ENCODE measurements at regions not wholly inside any gene's neighbourhood (a gene's known extent, or its start where the extent isn't known, plus 50 kb on each side); places are given as distances from the start of the nearest gene placed in this dataset.
"Not testable (repeated sequence)": the region's sequence is repeated elsewhere in the genome, so short reads cannot be mapped to it uniquely, and the experiment has no call there.

DNA sequence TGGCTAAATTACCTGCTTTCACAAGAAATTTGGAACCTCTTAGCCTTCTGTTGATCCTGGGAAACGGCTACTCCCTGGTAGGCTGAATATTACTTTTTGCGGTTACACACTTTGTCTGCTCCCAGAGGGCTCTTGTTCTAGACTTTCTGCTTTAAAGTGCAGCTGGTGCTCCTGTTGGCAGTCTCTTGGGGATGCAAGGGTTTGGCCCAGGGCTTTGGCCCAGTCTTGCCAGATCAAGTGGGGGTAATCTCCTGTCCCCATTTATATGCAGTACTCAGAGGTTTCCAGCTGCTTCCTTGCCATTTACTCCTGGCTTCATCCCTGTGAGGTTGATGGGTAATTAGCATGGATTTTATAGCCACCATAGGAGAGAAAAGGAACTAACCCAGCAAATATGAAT lies 558.2 kb upstream of the MIS18BP1 start:
- Histone ChIP-seq H3K27me3 (ENCODE audit: insufficient read depth, poor library complexity, severe bottlenecking) (no peaks in the 10 kb centered on the region), H3K27ac (ENCODE audit: poor library complexity, severe bottlenecking) (no peak overlapping the region), H3K4me1 (ENCODE audit: insufficient read depth, poor library complexity, severe bottlenecking) (no peaks in the 10 kb centered on the region), H3K4me3 (ENCODE audit: severe bottlenecking) (no peak overlapping the region), H3K36me3 (ENCODE audit: low read depth) (no peaks in the 10 kb centered on the region), H3K9me3 (ENCODE audit: severe bottlenecking) (no peaks in the 10 kb centered on the region)
- TF ChIP-seq, protein P1, sequence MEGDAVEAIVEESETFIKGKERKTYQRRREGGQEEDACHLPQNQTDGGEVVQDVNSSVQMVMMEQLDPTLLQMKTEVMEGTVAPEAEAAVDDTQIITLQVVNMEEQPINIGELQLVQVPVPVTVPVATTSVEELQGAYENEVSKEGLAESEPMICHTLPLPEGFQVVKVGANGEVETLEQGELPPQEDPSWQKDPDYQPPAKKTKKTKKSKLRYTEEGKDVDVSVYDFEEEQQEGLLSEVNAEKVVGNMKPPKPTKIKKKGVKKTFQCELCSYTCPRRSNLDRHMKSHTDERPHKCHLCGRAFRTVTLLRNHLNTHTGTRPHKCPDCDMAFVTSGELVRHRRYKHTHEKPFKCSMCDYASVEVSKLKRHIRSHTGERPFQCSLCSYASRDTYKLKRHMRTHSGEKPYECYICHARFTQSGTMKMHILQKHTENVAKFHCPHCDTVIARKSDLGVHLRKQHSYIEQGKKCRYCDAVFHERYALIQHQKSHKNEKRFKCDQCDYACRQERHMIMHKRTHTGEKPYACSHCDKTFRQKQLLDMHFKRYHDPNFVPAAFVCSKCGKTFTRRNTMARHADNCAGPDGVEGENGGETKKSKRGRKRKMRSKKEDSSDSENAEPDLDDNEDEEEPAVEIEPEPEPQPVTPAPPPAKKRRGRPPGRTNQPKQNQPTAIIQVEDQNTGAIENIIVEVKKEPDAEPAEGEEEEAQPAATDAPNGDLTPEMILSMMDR (IDR thresholded peaks at IDR 0.05; ENCODE audit: poor library complexity, severe bottlenecking): no peak
- no peak for DNase-seq (ENCODE audit: low spot score)
- no peak for ATAC-seq (ENCODE audit: low read depth)

- DNase-seq (ENCODE audit: low spot score): no peak
- no peak overlapping the region for H3K27ac ChIP-seq (ENCODE audit: poor library complexity, severe bottlenecking)
- H3K4me1 ChIP-seq (ENCODE audit: insufficient read depth, poor library complexity, severe bottlenecking): no peaks in the 10 kb centered on the region
- no peaks in the 10 kb centered on the region for H3K9me3 ChIP-seq (ENCODE audit: severe bottlenecking)
- no peak overlapping the region for H3K4me3 ChIP-seq (ENCODE audit: severe bottlenecking)
- TF ChIP-seq, protein P1 (IDR thresholded peaks at IDR 0.05; ENCODE audit: poor library complexity, severe bottlenecking): no peak
- no peaks in the 10 kb centered on the region for H3K27me3 ChIP-seq (ENCODE audit: insufficient read depth, poor library complexity, severe bottlenecking)
- H3K36me3 ChIP-seq (ENCODE audit: low read depth): no peaks in the 10 kb centered on the region
- no peak; the same call in 2 of the 3 replicates for ATAC-seq (ENCODE audit: low read depth)
Observed at GRCh38 chr14:45810152-45810872, 557.3 kb upstream of the MIS18BP1 start.

- DNase-seq (ENCODE audit: low spot score): no peak
- Histone ChIP-seq H3K9me3 (ENCODE audit: severe bottlenecking) (no peaks in the 10 kb centered on the region), H3K4me3 (ENCODE audit: severe bottlenecking) (no peak overlapping the region), H3K27ac (ENCODE audit: poor library complexity, severe bottlenecking) (no peak overlapping the region), H3K4me1 (ENCODE audit: insufficient read depth, poor library complexity, severe bottlenecking) (no peaks in the 10 kb centered on the region), H3K27me3 (ENCODE audit: insufficient read depth, poor library complexity, severe bottlenecking) (peaks cover 4% of the 10 kb centered on the region), H3K36me3 (ENCODE audit: low read depth) (no peaks in the 10 kb centered on the region)
- TF ChIP-seq, protein P1 (IDR thresholded peaks at IDR 0.05; ENCODE audit: poor library complexity, severe bottlenecking): no peak
- no peak for ATAC-seq (ENCODE audit: low read depth)
Observed at GRCh38 chr14:45807178-45807899, 554.3 kb upstream of the MIS18BP1 start.

DNA sequence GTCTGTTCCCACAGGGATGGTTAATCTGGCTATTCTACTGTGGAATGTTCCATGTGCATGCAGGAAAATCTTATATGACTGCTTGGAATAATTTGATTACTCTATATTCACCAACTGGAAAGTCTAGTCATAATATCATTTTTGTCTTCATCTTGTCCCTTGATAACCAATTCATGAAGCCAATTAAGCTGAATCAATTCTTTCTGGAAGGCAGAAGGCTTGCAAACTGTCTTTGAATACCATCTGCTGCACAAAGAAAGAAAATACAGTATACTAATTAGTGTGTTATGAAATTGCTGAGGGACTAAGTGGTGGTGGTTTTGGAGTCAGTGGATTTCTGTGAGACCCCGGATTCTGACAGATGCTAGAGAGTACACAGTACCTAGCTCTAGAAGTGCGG lies 546.5 kb upstream of the MIS18BP1 start:
- Histone ChIP-seq H3K9me3 (ENCODE audit: severe bottlenecking) (no peaks in the 10 kb centered on the region), H3K27me3 (ENCODE audit: insufficient read depth, poor library complexity, severe bottlenecking) (peaks cover 4% of the 10 kb centered on the region), H3K36me3 (ENCODE audit: low read depth) (no peaks in the 10 kb centered on the region), H3K27ac (ENCODE audit: poor library complexity, severe bottlenecking) (no peak overlapping the region), H3K4me1 (ENCODE audit: insufficient read depth, poor library complexity, severe bottlenecking) (no peaks in the 10 kb centered on the region), H3K4me3 (ENCODE audit: severe bottlenecking) (no peak overlapping the region)
- TF ChIP-seq, protein P1 (IDR thresholded peaks at IDR 0.05; ENCODE audit: poor library complexity, severe bottlenecking): no peak
- ATAC-seq (ENCODE audit: low read depth): no peak
- DNase-seq (ENCODE audit: low spot score): no peak

DNA sequence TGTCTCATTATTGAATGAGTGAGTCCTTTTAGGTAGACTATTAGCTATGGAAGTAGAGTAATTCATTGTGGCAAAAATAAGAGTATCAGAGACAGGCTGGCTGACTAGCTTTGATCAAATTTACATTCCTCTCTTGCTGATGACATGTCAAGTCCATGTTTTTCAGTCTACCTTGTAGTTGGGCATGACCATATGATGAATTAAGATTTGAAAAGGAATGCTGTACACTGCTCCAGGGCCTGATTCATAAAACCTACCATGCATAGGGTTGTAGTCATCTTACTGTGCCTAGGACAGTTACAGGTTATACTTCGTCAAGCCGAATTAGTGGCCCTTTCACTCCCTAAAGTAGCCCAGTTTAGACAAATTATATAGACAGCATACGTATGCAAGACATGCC lies 545.7 kb upstream of the MIS18BP1 start:
- Histone ChIP-seq H3K4me1 (ENCODE audit: insufficient read depth, poor library complexity, severe bottlenecking) (no peaks in the 10 kb centered on the region), H3K27ac (ENCODE audit: poor library complexity, severe bottlenecking) (no peak overlapping the region), H3K27me3 (ENCODE audit: insufficient read depth, poor library complexity, severe bottlenecking) (peaks cover under 1% of the 10 kb centered on the region), H3K4me3 (ENCODE audit: severe bottlenecking) (no peak overlapping the region), H3K9me3 (ENCODE audit: severe bottlenecking) (no peaks in the 10 kb centered on the region), H3K36me3 (ENCODE audit: low read depth) (no peaks in the 10 kb centered on the region)
- DNase-seq (ENCODE audit: low spot score) (no peak), ATAC-seq (ENCODE audit: low read depth) (no peak)
- TF ChIP-seq, protein P1 (IDR thresholded peaks at IDR 0.05; ENCODE audit: poor library complexity, severe bottlenecking): no peak

- H3K27me3 ChIP-seq (ENCODE audit: insufficient read depth, poor library complexity, severe bottlenecking); H3K36me3 ChIP-seq (ENCODE audit: low read depth); H3K4me3 ChIP-seq (ENCODE audit: severe bottlenecking); DNase-seq (ENCODE audit: low spot score); H3K27ac ChIP-seq (ENCODE audit: poor library complexity, severe bottlenecking); H3K4me1 ChIP-seq (ENCODE audit: insufficient read depth, poor library complexity, severe bottlenecking); H3K9me3 ChIP-seq (ENCODE audit: severe bottlenecking); ATAC-seq (ENCODE audit: low read depth): not testable (repeated sequence)
Observed at GRCh38 chr14:45796006-45796405, 543.0 kb upstream of the MIS18BP1 start.
